ENCODE measurements at regions not wholly inside any gene's neighbourhood (a gene's known extent, or its start where the extent isn't known, plus 50 kb on each side); places are given as distances from the start of the nearest gene placed in this dataset.

- H3K27me3 ChIP-seq (ENCODE audit: insufficient read depth, low read depth) = no peaks in the 10 kb centered on the region
- DNase-seq = no peak
- H3K79me2 ChIP-seq (ENCODE audit: low read depth) = no peaks in the 10 kb centered on the region
- no TSS peak for BruUV-seq (replicated peaks)
- no peak overlapping the region for H3K4me3 ChIP-seq
- no peaks in the 10 kb centered on the region for H4K20me1 ChIP-seq (ENCODE audit: insufficient read depth)
- no peak overlapping the region for H2AFZ ChIP-seq
- POLR2A ChIA-PET (ENCODE audit: unreplicated experiment) = no interaction called here
- TF ChIP-seq CTCF (conservative IDR thresholded peaks at IDR 0.05) = no peak
- TF ChIP-seq EZH2 (IDR thresholded peaks at IDR 0.05; ENCODE audit: low read depth) = no peak
- no peaks in the 10 kb centered on the region for H3F3A ChIP-seq (ENCODE audit: insufficient read depth, low read depth)
- intact Hi-C loops (cut with micrococcal nuclease; ENCODE audit: unreplicated experiment) = no loop called here
- CTCF ChIA-PET = no interaction called here
- H3K4me2 ChIP-seq = no peak overlapping the region
- no peak overlapping the region for H3K27ac ChIP-seq
- no peaks in the 10 kb centered on the region for H3K36me3 ChIP-seq (ENCODE audit: low read depth)
- no peaks in the 10 kb centered on the region for H3K9me3 ChIP-seq (ENCODE audit: insufficient read depth, low read depth)
- H3K9me2 ChIP-seq (ENCODE audit: insufficient read depth) = no peaks in the 10 kb centered on the region
- no peaks in the 10 kb centered on the region for H3K4me1 ChIP-seq (replicated peaks; ENCODE audit: insufficient read depth)
These were observed 551.1 kb downstream of the TFEC start for GRCh38 chr7:115479448-115479847.

GRCh38 chr7:115478426-115478825 is 552.1 kb downstream of the TFEC start:
- CTCF ChIA-PET = no interaction called here
- Histone ChIP-seq H3K27me3 (ENCODE audit: insufficient read depth, low read depth) (no peaks in the 10 kb centered on the region), H3K4me1 (replicated peaks; ENCODE audit: insufficient read depth) (no peaks in the 10 kb centered on the region), H3K9me3 (ENCODE audit: insufficient read depth, low read depth) (no peaks in the 10 kb centered on the region), H2AFZ (no peak overlapping the region), H3K9me2 (ENCODE audit: insufficient read depth) (no peaks in the 10 kb centered on the region), H3K36me3 (ENCODE audit: low read depth) (no peaks in the 10 kb centered on the region), H3K4me3 (no peak overlapping the region), H3F3A (ENCODE audit: insufficient read depth, low read depth) (no peaks in the 10 kb centered on the region), H4K20me1 (ENCODE audit: insufficient read depth) (no peaks in the 10 kb centered on the region), H3K27ac (no peak overlapping the region), H3K79me2 (ENCODE audit: low read depth) (no peaks in the 10 kb centered on the region), H3K4me2 (no peak overlapping the region)
- no TSS peak for BruUV-seq (replicated peaks)
- POLR2A ChIA-PET (ENCODE audit: unreplicated experiment) = interaction anchor here (0.6 kb wide), 1 partner anchor 36 kb away, joined by 10 read pairs; no protein-coding TSS in a partner anchor
- TF ChIP-seq EZH2 (IDR thresholded peaks at IDR 0.05; ENCODE audit: low read depth) = no peak
- TF ChIP-seq CTCF (conservative IDR thresholded peaks at IDR 0.05) = no peak
- no peak for DNase-seq
- intact Hi-C loops (cut with micrococcal nuclease; ENCODE audit: unreplicated experiment) = no loop called here

GRCh38 chr7:115477193-115477651 is 553.3 kb downstream of the TFEC start:
- CTCF ChIA-PET = no interaction called here
- no TSS peak for BruUV-seq (replicated peaks)
- no peak for TF ChIP-seq EZH2 (IDR thresholded peaks at IDR 0.05; ENCODE audit: low read depth)
- no peak for TF ChIP-seq CTCF (conservative IDR thresholded peaks at IDR 0.05)
- Histone ChIP-seq H2AFZ (no peak overlapping the region), H3K4me2 (no peak overlapping the region), H3K9me3 (ENCODE audit: insufficient read depth, low read depth) (no peaks in the 10 kb centered on the region), H3K36me3 (ENCODE audit: low read depth) (no peaks in the 10 kb centered on the region), H3K27me3 (ENCODE audit: insufficient read depth, low read depth) (no peaks in the 10 kb centered on the region), H3K79me2 (ENCODE audit: low read depth) (no peaks in the 10 kb centered on the region), H3K4me1 (replicated peaks; ENCODE audit: insufficient read depth) (no peaks in the 10 kb centered on the region), H4K20me1 (ENCODE audit: insufficient read depth) (no peaks in the 10 kb centered on the region), H3K9me2 (ENCODE audit: insufficient read depth) (no peaks in the 10 kb centered on the region), H3F3A (ENCODE audit: insufficient read depth, low read depth) (no peaks in the 10 kb centered on the region), H3K4me3 (no peak overlapping the region), H3K27ac (no peak overlapping the region)
- intact Hi-C loops (cut with micrococcal nuclease; ENCODE audit: unreplicated experiment) = no loop called here
- POLR2A ChIA-PET (ENCODE audit: unreplicated experiment) = no interaction called here
- DNase-seq = no peak

All from PC-9 (cell line).